Stimulated activated CD4-positive, alpha-beta T cell treated with anti-CD3 and anti-CD28 coated beads, Interleukin-1b, Interleukin-23, amount 100 ng/mL, for 4 hours (primary cell): ENCODE measurements at regions not wholly inside any gene's neighbourhood (a gene's known extent, or its start where the extent isn't known, plus 50 kb on each side); places are given as distances from the start of the nearest gene placed in this dataset.
"Not testable (repeated sequence)": the region's sequence is repeated elsewhere in the genome, so short reads cannot be mapped to it uniquely, and the experiment has no call there.

Source experiments
- DNase-seq, 2 donors: peaks; one replicate each; pipeline ENCODE4 v3.0.0-alpha.2; 2020; ENCODE audit warnings: low read depth in 2 of 2

DNA sequence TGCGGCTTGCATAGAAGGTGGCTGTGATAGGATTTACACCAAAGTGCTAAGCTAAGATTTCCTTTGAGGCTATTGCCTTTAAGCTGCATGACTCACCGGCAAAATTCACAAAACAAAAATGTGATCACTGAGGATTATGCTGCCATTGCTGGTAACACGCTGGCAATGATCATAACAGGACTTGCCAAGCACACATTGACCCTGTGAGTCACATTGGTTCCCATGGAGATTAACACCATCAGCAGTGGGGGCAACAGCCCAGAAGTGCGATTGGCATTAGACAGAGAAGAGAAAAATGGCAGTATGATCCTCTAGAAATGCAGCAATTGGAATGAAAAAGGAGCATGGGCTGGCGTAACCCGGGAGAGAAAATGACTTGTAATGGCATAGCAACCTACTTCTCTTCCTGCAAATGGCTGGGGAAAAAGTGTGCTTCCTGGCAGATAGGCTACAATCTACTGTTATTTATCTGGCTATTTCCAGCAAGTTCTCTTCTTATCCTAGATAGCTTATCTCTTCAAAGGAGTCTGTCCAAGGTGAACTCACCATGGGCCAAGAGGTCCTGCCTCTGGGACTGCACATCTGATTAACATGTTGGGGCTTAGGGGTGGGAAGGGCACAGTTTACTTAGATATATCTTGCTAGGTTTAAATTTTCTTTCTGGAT lies 314.2 kb upstream of the IGFBP7 start:
- no peak for DNase-seq

DNA sequence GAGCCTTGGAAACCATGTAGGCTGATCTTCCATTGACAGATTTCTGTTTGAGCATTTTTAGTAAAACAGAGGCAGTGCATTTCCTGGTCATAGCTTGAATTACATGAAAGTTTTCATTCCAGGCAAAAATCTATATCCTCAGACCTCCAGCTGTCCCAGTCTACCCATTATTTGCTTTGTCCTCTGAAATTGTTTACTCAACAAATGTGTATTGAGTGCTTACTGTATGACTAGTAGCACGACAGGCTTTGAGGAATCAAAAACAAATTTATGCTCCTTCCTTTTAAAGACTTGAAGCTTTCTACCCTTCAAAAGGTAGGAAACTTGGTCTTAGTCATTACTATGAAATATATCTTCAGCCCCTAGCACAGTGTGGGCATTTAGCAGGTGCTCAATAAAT lies 307.9 kb upstream of the IGFBP7 start:
- no peak for DNase-seq

DNA sequence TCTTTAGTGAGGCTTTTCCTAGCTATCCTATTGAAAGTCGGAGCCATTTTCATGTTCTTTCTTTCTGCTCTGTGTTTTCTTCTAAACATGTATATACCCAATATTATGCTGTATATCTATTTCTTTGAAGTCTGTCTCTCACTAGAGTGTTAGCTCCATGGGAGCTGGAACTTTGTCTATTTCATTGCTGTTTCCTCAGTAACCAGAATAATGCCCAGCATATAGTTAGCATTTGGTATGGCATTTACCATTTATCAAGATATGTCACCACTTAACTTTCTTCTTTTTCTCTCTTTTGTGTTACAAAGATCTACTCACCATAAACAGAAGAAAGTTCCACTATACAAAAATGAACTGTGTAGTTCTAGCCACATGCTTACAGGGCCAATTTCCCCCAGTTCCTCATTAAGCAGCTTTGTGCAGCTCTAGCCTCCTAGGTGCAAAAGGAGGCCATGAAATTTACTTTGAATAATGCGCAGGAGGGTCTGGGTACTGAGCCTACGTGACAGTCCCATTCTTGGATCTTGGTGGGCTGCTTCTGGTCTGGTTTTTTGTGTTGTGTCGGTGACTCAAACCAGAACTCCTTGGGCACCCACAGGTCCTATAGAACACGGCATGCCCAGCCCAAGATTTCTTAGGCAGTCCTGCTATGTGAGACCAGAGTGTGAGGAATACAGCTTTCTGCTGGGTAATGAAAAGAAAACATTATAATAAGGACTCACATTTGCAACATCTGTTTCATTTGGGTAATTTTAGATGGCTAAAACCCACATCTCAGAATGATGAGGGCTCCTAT lies 302.3 kb upstream of the IGFBP7 start:
- DNase-seq, result no peak

DNA sequence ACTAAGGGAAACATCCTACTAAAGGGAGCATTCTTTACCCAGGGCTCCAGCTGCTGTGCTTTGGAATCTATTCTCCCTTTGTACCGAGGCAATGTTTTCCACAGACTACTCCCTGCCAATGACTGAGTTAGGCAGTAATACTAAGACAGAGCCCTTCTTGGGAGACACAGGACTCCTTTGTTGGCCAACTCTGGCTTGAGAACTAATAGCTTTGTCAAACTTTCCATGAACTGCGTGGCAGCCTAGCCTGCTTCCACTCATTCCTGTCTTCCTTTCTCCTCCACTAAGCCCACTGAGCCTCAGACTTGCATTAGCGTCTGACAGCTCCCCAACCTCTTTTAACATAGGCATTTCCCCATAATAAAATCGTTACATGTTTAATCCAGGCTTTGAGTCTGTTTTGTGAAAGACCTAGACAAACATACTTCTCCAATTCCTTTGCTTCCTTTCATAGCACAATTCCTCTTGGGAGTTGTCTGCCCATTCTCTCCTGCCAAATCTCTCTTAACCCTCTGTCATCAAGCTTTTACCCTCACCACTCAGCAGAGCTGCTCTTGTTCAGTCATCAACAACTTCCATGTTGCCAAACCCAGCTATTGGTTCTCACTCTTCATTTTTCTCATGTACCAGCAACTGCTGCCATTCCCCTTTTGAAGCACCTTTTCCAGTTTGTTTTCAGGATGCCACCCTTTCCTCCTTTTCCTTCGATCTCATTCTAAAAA lies 300.3 kb upstream of the IGFBP7 start:
- DNase-seq, result no peak

GRCh38 chr4:57405359-57405758 lies 295.2 kb upstream of the IGFBP7 start:
- DNase-seq, result no peak

DNA sequence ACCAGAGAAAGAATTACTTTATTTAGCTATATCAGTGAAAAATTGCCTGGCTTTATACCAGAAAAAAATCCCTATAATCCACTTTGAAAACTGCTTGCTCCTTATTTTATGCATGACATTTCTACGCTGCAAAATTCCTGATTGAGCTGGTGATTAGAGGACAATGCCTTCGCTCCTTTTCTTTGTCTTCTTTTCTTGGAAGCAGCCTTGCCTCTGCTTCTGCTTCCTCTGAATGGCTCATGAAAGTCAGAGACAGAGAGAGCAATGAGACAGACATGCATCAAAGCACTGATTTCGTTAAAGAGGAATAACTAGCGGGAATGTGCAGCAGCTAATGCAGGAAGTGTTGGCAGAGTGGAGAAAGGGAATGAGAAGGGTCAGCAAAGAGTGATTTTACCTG lies 294.3 kb upstream of the IGFBP7 start:
- no peak for DNase-seq

- no peak for DNase-seq
Measured at GRCh38 chr4:57403591-57403990, 293.4 kb upstream of the IGFBP7 start.

DNA sequence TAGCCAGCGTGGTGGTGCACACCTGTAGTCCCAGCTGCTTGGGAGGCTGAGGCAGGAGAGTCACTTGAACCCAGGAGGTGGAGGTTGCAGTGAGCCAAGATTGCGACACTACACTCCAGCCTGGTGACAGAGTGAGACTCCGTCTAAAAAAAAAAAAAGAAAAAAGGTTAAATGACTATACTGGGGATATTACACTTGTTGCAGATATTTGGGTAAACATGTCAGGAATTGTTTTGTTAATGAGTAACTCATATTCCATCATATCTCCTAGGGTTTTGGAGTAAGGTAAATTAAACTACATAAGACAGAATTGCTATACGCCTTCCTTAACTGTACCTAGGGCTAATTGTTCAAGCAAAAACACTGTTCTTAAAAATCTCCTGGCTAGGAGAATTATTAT lies 291.4 kb upstream of the IGFBP7 start:
- no peak for DNase-seq

DNA sequence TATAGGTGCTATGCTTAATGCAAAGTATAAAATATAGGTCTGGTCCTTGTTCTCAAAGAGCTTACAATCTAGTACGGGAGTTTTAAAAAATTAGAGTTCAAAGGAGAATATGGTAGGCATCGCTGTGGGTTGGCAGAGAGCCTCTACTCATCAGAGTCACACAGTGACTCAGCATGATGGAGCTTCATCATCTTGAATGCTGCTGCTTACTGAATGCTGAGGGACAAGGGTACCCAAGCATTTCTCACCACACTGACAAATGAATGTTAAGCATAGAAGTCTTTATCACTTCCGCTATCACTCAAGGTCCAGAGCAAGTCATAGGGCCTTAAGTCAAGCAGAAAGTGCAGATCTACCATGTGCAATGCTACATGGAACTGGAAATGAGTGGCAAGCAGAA lies 268.6 kb upstream of the IGFBP7 start:
- DNase-seq, result no peak

GRCh38 chr4:57374866-57375595 lies 264.8 kb upstream of the IGFBP7 start:
- no peak for DNase-seq

DNA sequence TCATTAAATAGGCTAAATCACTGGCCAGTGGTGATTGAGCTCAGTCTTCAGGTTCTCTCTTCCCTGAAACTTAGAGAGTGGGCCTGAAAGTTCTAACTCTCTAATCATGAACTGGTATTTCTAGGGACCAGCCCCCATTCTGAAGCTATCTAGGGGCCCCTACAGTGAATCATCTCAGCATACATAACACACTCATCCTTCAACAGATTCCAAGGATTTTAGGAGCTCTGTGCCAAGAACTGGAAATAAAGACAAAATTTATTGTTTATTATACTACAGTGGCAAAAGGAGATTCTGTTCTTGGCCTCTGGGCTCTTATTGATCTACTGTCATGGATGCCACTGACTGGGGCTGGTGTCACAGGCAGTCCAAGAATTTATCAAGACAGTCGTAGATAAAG lies 263.8 kb upstream of the IGFBP7 start:
- no peak for DNase-seq

- no peak for DNase-seq
Measured at GRCh38 chr4:57371671-57372070, 261.5 kb upstream of the IGFBP7 start.

DNA sequence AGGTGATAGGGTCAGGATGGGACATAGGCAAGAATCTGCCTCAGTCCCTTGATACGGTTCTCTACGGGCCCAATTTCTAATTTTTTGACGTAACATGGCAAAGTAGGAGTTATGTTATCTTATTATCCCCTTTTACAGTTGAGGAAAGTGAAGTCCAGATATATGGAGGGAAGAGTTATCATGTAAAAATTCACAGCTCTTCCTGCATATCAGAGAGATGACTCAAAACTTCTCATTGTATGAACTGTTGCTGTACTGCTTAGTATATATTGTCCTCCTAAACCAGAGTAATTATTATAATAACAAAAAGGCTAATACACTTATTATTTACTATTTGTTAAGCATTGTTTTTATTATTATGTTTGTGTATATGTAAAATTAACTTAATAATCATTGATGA lies 260.5 kb upstream of the IGFBP7 start:
- DNase-seq, result no peak

GRCh38 chr4:57369446-57369845 lies 259.3 kb upstream of the IGFBP7 start:
- DNase-seq, result no peak

- DNase-seq, result no peak
Measured at GRCh38 chr4:57364255-57364654, 254.1 kb upstream of the IGFBP7 start.

DNA sequence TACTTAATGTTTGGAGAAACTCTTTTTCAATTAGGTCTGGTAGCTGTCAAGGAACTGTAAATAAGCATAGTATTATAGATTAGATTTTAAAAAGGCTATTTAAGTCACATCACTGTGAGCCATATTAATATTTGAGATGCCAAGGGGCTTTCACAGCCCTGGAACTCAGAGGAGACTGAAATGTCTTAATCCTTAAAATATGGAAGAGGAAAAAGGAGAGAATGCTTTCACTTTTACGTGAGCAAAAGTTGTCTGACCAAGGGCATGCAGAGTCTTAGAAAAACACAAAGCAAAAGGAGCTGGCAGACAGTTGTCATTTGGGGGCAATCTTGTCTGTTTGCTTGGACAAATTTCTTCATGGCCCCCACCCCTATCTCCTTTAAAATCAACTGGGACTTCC lies 253.2 kb upstream of the IGFBP7 start:
- DNase-seq, result no peak

DNA sequence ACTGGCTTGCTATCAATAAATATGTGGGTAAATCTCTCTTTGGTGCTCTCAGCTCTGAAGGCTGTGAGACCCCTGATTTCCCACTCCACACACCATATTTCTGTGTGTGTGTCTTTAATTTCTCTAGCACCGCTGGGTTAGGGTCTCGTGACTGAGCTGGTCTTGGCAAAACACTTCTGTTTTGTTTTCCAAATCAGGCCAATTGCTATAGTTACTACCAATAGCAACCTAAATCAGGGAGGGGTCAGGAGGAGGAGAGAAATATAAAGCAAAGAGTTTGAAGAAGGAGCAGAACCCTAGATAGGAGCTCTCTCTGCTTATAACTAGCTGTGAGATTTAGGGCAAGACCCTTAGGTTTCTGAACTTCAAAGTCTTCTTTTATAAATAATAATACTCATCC lies 250.5 kb upstream of the IGFBP7 start:
- no peak for DNase-seq

DNA sequence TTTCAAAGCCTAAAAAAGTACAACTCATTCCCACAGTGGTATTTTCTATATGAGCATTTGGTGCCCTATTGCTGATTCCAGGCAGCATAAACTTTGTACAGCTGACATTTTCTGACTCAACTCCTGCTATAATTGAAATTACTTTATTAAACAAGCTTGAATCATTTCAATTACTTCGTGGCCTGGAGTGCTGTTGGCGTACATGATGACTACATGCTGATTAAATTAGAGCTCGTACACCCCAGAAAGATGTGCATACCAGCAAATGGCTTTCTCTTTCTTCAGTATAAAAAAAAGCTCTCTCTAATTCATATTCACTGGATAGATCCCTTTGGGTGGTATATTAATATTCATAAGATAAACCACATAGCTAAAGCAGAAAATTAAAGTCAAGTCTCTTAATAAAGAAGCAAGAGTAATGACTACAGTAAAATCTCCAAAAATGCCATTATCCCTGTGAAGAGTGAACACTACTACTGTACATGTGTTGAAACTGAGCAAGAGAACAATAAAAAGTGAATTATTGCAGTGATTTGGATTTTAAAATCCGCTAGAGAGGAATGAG lies 245.0 kb upstream of the IGFBP7 start:
- DNase-seq, result no peak

- DNase-seq, result no peak
Measured at GRCh38 chr4:57351731-57352130, 241.5 kb upstream of the IGFBP7 start.

- no peak for DNase-seq
Measured at GRCh38 chr4:57344296-57344695, 234.1 kb upstream of the IGFBP7 start.

- no peak for DNase-seq
Measured at GRCh38 chr4:57342411-57342810, 232.2 kb upstream of the IGFBP7 start.

GRCh38 chr4:57338861-57339260 lies 228.7 kb upstream of the IGFBP7 start:
- not testable (repeated sequence) for DNase-seq
